PC-9 (cell line): ENCODE measurements at regions not wholly inside any gene's neighbourhood (a gene's known extent, or its start where the extent isn't known, plus 50 kb on each side); places are given as distances from the start of the nearest gene placed in this dataset.

Experiments
- EZH2 ChIP-seq: fragments of 200-600 bp; sonication (generic); IDR thresholded peaks from 2 replicates; pipeline ENCODE4 v1.8.0; 2017; ENCODE audit warnings: antibody characterized with exemption, low read depth
- TF ChIP-seq, protein P1 (sequence below): fragments of 200-600 bp; sonication (generic); conservative IDR thresholded peaks from 2 replicates; pipeline ENCODE4 v1.6.1; 2017; ENCODE audit warnings: mixed run types, antibody characterized with exemption, mild to moderate bottlenecking, moderate library complexity

DNA sequence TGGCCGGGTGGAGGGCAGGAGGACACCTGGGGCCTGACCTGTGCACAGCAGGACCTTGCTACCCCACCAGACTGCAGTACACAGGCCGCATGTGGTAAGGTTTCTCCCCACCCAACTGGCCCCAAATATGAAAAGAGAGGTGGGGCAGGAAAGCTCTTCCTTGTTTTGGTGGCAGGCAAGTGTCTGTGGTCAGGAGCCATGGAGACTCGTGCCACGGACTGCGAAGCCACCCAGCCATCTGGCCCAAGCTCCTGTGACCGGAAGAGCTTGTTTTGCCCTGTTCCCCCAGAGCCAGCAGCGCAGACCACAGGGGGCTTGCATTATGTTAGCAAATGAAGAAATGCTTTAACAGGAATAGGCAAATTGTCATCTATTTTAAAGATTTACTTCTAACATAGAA, 54.9 kb downstream of the OLIG1 start:
- TF ChIP-seq, protein P1, sequence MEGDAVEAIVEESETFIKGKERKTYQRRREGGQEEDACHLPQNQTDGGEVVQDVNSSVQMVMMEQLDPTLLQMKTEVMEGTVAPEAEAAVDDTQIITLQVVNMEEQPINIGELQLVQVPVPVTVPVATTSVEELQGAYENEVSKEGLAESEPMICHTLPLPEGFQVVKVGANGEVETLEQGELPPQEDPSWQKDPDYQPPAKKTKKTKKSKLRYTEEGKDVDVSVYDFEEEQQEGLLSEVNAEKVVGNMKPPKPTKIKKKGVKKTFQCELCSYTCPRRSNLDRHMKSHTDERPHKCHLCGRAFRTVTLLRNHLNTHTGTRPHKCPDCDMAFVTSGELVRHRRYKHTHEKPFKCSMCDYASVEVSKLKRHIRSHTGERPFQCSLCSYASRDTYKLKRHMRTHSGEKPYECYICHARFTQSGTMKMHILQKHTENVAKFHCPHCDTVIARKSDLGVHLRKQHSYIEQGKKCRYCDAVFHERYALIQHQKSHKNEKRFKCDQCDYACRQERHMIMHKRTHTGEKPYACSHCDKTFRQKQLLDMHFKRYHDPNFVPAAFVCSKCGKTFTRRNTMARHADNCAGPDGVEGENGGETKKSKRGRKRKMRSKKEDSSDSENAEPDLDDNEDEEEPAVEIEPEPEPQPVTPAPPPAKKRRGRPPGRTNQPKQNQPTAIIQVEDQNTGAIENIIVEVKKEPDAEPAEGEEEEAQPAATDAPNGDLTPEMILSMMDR: no peak
- no peak for TF ChIP-seq EZH2
